ENCODE measurements at regions not wholly inside any gene's neighbourhood (a gene's known extent, or its start where the extent isn't known, plus 50 kb on each side); places are given as distances from the start of the nearest gene placed in this dataset.

- TF ChIP-seq SIN3A (IDR thresholded peaks at IDR 0.05; ENCODE audit: borderline replicate concordance, insufficient read depth, low read length) (no peak), REST (IDR thresholded peaks at IDR 0.05; ENCODE audit: insufficient read depth in 1 of 2, low read depth in 2 of 2, low read length in 2 of 2) (no peak)
Measured at GRCh38 chr5:67748165-67748690, 467.3 kb upstream of the PIK3R1 start.

- TF ChIP-seq REST (IDR thresholded peaks at IDR 0.05; ENCODE audit: insufficient read depth in 1 of 2, low read depth in 2 of 2, low read length in 2 of 2) (no peak), FOXP2 (optimal IDR thresholded peaks at IDR 0.05; ENCODE audit: borderline replicate concordance, extremely low read depth, extremely low read length, insufficient read depth) (no peak), POLR2AphosphoS5 (IDR thresholded peaks at IDR 0.05; ENCODE audit: low read depth, low read length) (no peak), SIN3A (IDR thresholded peaks at IDR 0.05; ENCODE audit: borderline replicate concordance, insufficient read depth, low read length) (no peak), TAF1 (IDR thresholded peaks at IDR 0.05; ENCODE audit: borderline replicate concordance, insufficient read depth, low read length) (no peak)
Measured at GRCh38 chr5:67747096-67747495, 468.5 kb upstream of the PIK3R1 start.

GRCh38 chr5:67746103-67746502 is 469.5 kb upstream of the PIK3R1 start:
- no peak for TF ChIP-seq SIN3A (IDR thresholded peaks at IDR 0.05; ENCODE audit: borderline replicate concordance, insufficient read depth, low read length)
- no peak for TF ChIP-seq FOXP2 (optimal IDR thresholded peaks at IDR 0.05; ENCODE audit: borderline replicate concordance, extremely low read depth, extremely low read length, insufficient read depth)
- no peak for TF ChIP-seq POLR2AphosphoS5 (IDR thresholded peaks at IDR 0.05; ENCODE audit: low read depth, low read length)
- TF ChIP-seq REST (IDR thresholded peaks at IDR 0.05; ENCODE audit: insufficient read depth in 1 of 2, low read depth in 2 of 2, low read length in 2 of 2): no peak
- no peak for TF ChIP-seq TAF1 (IDR thresholded peaks at IDR 0.05; ENCODE audit: borderline replicate concordance, insufficient read depth, low read length)

DNA sequence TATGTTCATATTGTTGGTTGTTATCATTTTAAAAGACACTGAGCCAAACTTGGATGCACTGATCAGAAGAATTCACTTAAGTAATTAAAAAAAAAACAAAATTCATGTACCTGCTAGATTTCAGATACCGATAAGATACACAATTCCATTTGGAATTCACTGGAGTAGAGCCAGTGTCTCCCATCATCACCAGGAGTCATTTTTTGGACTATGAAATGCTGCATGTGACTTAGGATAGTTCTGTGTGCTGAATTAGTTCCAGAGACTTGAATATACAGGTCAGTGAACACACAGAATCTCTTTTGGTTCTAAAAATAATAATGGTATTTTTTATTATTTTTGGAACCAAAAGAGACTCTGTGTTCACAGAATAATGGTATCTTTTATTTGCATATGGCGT is 482.6 kb upstream of the PIK3R1 start:
- TF ChIP-seq SIN3A (IDR thresholded peaks at IDR 0.05; ENCODE audit: borderline replicate concordance, insufficient read depth, low read length): no peak
- TF ChIP-seq REST (IDR thresholded peaks at IDR 0.05; ENCODE audit: insufficient read depth in 1 of 2, low read depth in 2 of 2, low read length in 2 of 2): no peak
- no peak for TF ChIP-seq FOXP2 (optimal IDR thresholded peaks at IDR 0.05; ENCODE audit: borderline replicate concordance, extremely low read depth, extremely low read length, insufficient read depth)
- no peak for TF ChIP-seq POLR2AphosphoS5 (IDR thresholded peaks at IDR 0.05; ENCODE audit: low read depth, low read length)
- TF ChIP-seq TAF1 (IDR thresholded peaks at IDR 0.05; ENCODE audit: borderline replicate concordance, insufficient read depth, low read length): no peak

GRCh38 chr5:67732471-67732870 is 483.1 kb upstream of the PIK3R1 start:
- TF ChIP-seq POLR2AphosphoS5 (IDR thresholded peaks at IDR 0.05; ENCODE audit: low read depth, low read length) (no peak), FOXP2 (optimal IDR thresholded peaks at IDR 0.05; ENCODE audit: borderline replicate concordance, extremely low read depth, extremely low read length, insufficient read depth) (no peak), REST (IDR thresholded peaks at IDR 0.05; ENCODE audit: insufficient read depth in 1 of 2, low read depth in 2 of 2, low read length in 2 of 2) (no peak), TAF1 (IDR thresholded peaks at IDR 0.05; ENCODE audit: borderline replicate concordance, insufficient read depth, low read length) (no peak)

Measured in PFSK-1 (cell line).